ENCODE measurements at regions not wholly inside any gene's neighbourhood (a gene's known extent, or its start where the extent isn't known, plus 50 kb on each side); places are given as distances from the start of the nearest gene placed in this dataset.

GRCh38 chr7:42685911-42686310, 226.0 kb downstream of the C7orf25 start:
- BruUV-seq (replicated peaks), result no TSS peak
- ChIA-PET CTCF (interaction anchor here (0.6 to 1.5 kb wide), 3 partner anchors 448 to 709 kb away, joined by 3 to 4 read pairs (median 3); no protein-coding TSS in a partner anchor), POLR2A (interaction anchor here (0.6 to 1.1 kb wide), 2 partner anchors 223 to 454 kb away, joined by 3 to 5 read pairs; no protein-coding TSS in a partner anchor)

DNA sequence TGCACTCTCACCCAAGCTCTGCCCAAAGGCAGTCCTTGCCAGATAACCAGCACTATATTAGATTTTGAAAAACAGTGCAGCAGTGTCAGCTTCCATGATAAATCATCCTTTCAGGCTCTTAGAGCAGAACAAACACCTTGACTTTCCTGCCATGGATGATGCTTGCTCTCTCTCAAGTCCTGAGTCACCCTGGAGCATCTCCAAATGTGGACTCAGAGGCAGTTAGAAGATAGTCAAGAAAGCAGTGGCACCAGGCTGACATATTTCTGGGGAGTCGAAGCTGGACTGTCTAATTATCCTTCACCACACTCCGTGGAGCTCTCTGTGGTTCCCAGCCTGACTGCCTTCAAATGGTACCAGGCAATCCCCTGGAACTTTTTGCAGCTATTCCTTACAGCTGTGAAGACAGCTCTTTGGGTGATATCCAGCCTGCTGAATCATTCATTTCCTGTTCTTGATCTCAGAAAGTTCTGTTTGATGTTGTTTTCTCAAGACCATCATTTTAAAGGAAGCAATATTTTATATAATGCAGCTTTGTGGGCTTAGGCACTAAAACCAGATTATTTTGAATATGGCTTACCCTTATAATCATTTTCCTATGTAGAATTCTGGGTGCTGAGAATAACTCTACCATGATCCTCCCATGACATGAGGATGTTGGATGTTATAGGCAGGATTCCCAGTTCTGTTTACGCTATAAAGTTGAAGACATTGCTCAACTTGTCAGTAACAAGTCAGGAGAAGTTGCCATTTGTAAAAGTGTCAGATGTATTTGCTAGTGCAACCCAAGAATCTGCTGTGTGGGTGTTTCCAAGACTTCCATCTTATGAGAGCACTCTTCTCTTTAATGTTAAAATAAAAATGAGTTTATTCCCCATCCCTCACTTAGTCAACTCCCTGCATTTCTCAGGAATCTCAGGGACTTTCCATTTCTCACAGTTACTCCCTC, 233.8 kb downstream of the C7orf25 start:
- CTCF ChIA-PET, result interaction anchor here (0.7 to 1.6 kb wide), 6 partner anchors 14 to 734 kb away, joined by 3 to 8 read pairs (median 3); no protein-coding TSS in a partner anchor
- Mint-ChIP-seq H3K4me3 (ENCODE audit: unreplicated experiment) (peak overlapping the region; percentile 17), H3K27ac (ENCODE audit: low read depth, unreplicated experiment) (peak overlapping the region; percentile 86), H3K9me3 (ENCODE audit: unreplicated experiment) (no peaks in the 10 kb centered on the region), H3K36me3 (ENCODE audit: insufficient read depth, unreplicated experiment) (no peaks in the 10 kb centered on the region), H3K4me1 (ENCODE audit: insufficient read depth, unreplicated experiment) (peaks cover 36% of the 10 kb centered on the region), H3K27me3 (ENCODE audit: insufficient read depth, unreplicated experiment) (no peaks in the 10 kb centered on the region)
- POLR2A ChIA-PET, result interaction anchor here (0.7 to 1.9 kb wide), 20 partner anchors 9 to 735 kb away, joined by 3 to 19 read pairs (median 4); partner anchors contain the start of gene GLI3
- peak; percentile 91 for DNase-seq (ENCODE audit: unreplicated experiment)
- TF ChIP-seq, protein P1, sequence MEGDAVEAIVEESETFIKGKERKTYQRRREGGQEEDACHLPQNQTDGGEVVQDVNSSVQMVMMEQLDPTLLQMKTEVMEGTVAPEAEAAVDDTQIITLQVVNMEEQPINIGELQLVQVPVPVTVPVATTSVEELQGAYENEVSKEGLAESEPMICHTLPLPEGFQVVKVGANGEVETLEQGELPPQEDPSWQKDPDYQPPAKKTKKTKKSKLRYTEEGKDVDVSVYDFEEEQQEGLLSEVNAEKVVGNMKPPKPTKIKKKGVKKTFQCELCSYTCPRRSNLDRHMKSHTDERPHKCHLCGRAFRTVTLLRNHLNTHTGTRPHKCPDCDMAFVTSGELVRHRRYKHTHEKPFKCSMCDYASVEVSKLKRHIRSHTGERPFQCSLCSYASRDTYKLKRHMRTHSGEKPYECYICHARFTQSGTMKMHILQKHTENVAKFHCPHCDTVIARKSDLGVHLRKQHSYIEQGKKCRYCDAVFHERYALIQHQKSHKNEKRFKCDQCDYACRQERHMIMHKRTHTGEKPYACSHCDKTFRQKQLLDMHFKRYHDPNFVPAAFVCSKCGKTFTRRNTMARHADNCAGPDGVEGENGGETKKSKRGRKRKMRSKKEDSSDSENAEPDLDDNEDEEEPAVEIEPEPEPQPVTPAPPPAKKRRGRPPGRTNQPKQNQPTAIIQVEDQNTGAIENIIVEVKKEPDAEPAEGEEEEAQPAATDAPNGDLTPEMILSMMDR (IDR thresholded peaks at IDR 0.05; ENCODE audit: unreplicated experiment), result no peak
- no TSS peak for BruUV-seq (replicated peaks)
- intact Hi-C loops (cut with micrococcal nuclease), result loop anchor here (10.0 kb wide), 1 partner anchor 183 kb away; no protein-coding TSS in a partner anchor

More at GRCh38 chr7:42685911-42686310, 226.0 kb downstream of the C7orf25 start:
- H3K9me3 Mint-ChIP-seq (ENCODE audit: unreplicated experiment), result peaks cover 21% of the 10 kb centered on the region
- no peak overlapping the region for H3K4me3 Mint-ChIP-seq (ENCODE audit: unreplicated experiment)
- peaks cover 5% of the 10 kb centered on the region for H3K4me1 Mint-ChIP-seq (ENCODE audit: insufficient read depth, unreplicated experiment)
- no peak for DNase-seq (ENCODE audit: unreplicated experiment)
- no peak overlapping the region for H3K27ac Mint-ChIP-seq (ENCODE audit: low read depth, unreplicated experiment)
- no peaks in the 10 kb centered on the region for H3K27me3 Mint-ChIP-seq (ENCODE audit: insufficient read depth, unreplicated experiment)
- TF ChIP-seq, protein P1 (IDR thresholded peaks at IDR 0.05; ENCODE audit: unreplicated experiment), result no peak
- H3K36me3 Mint-ChIP-seq (ENCODE audit: insufficient read depth, unreplicated experiment), result no peaks in the 10 kb centered on the region
- intact Hi-C loops (cut with micrococcal nuclease), result no loop called here

GRCh38 chr7:42674541-42674940, 237.3 kb downstream of the C7orf25 start:
- Mint-ChIP-seq H3K27ac (ENCODE audit: low read depth, unreplicated experiment) (no peak overlapping the region), H3K36me3 (ENCODE audit: insufficient read depth, unreplicated experiment) (no peaks in the 10 kb centered on the region), H3K4me1 (ENCODE audit: insufficient read depth, unreplicated experiment) (peaks cover 59% of the 10 kb centered on the region), H3K4me3 (ENCODE audit: unreplicated experiment) (no peak overlapping the region), H3K9me3 (ENCODE audit: unreplicated experiment) (no peaks in the 10 kb centered on the region), H3K27me3 (ENCODE audit: insufficient read depth, unreplicated experiment) (no peaks in the 10 kb centered on the region)
- no TSS peak for BruUV-seq (replicated peaks)
- TF ChIP-seq, protein P1 (IDR thresholded peaks at IDR 0.05; ENCODE audit: unreplicated experiment), result no peak
- POLR2A ChIA-PET, result interaction anchor here (0.6 to 0.7 kb wide), 2 partner anchors 87 to 123 kb away, joined by 3 read pairs; no protein-coding TSS in a partner anchor
- intact Hi-C loops (cut with micrococcal nuclease), result loop anchor here (10.0 kb wide), 1 partner anchor 180 kb away; no protein-coding TSS in a partner anchor
- CTCF ChIA-PET, result interaction anchor here (0.9 to 2.5 kb wide), 3 partner anchors 16 to 734 kb away, joined by 3 to 6 read pairs (median 6); no protein-coding TSS in a partner anchor
- DNase-seq (ENCODE audit: unreplicated experiment), result no peak

DNA sequence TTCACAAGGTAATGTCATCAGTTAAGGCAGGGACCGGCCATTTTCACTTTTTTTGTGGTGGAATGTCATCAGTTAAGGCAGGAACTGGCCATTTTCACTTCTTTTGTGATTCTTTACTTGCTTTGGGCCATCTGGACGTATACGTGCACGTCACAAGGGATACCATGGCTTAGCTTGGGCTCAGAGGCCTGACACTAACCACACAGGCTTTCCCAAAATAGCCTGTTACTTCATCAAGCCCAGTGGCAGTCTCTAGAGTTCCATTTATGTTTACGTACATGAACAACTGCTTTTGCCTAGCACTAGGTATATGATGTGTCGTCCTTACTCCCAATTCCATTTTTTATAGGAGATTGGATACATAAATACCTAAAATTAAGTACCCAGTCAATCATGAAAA, 237.9 kb downstream of the C7orf25 start:
- TF ChIP-seq, protein P1 (IDR thresholded peaks at IDR 0.05; ENCODE audit: unreplicated experiment), result no peak
- no TSS peak for BruUV-seq (replicated peaks)

More for the DNA sequence above, 237.9 kb downstream of the C7orf25 start:
- no peak for DNase-seq (ENCODE audit: unreplicated experiment)
- intact Hi-C loops (cut with micrococcal nuclease), result loop anchor here (10.0 kb wide), 1 partner anchor 179 kb away; no protein-coding TSS in a partner anchor
- H3K27ac Mint-ChIP-seq (ENCODE audit: low read depth, unreplicated experiment), result peak overlapping the region; percentile 89
- H3K27me3 Mint-ChIP-seq (ENCODE audit: insufficient read depth, unreplicated experiment), result no peaks in the 10 kb centered on the region
- H3K36me3 Mint-ChIP-seq (ENCODE audit: insufficient read depth, unreplicated experiment), result no peaks in the 10 kb centered on the region
- no peak overlapping the region for H3K4me3 Mint-ChIP-seq (ENCODE audit: unreplicated experiment)
- H3K9me3 Mint-ChIP-seq (ENCODE audit: unreplicated experiment), result no peaks in the 10 kb centered on the region
- peaks cover 63% of the 10 kb centered on the region for H3K4me1 Mint-ChIP-seq (ENCODE audit: insufficient read depth, unreplicated experiment)
- CTCF ChIA-PET, result interaction anchor here (0.7 to 2.5 kb wide), 6 partner anchors 15 to 733 kb away, joined by 3 to 6 read pairs (median 3); no protein-coding TSS in a partner anchor
- POLR2A ChIA-PET, result interaction anchor here (0.6 to 2.6 kb wide), 4 partner anchors 86 to 381 kb away, joined by 3 to 14 read pairs (median 3); no protein-coding TSS in a partner anchor
